ENCODE measurements at regions not wholly inside any gene's neighbourhood (a gene's known extent, or its start where the extent isn't known, plus 50 kb on each side); places are given as distances from the start of the nearest gene placed in this dataset.
A peak's percentile ranks its signal among the peaks of the same experiment; 100 is the strongest.

GRCh38 chr22:27201276-27201675, 543.9 kb downstream of the MIAT start:
- CTCF ChIA-PET: no interaction called here

DNA sequence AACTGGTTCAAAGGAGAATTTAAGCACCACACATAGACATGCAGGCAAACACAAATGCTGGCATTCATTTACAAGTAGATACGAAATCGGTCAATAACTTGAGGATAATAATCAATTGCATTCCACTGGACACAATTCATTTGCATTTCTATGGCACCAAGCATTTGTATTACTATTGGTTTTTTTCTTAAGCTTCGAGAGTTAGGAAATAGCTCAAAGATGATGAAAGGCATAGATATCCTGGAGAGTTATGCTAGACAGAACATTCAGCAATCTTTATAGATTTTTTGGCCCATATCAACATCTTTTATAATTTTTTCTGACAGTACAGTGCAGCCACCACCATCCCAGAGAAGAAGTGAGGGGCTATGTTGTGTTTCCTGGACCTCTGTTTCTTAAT, 544.4 kb downstream of the MIAT start:
- POLR2A ChIA-PET (ENCODE audit: low non-redundant PET): no interaction called here
- CTCF ChIA-PET: no interaction called here
- DNase-seq (ENCODE audit: low spot score): no peak
- Histone ChIP-seq H3K4me1 (ENCODE audit: insufficient read depth, low read length, poor library complexity, severe bottlenecking) (peaks cover 8% of the 10 kb centered on the region), H3K9me3 (ENCODE audit: low read depth, low read length, poor library complexity, severe bottlenecking) (no peaks in the 10 kb centered on the region), H3K27me3 (replicated peaks; ENCODE audit: insufficient read depth, low read depth, low read length, poor library complexity) (no peaks in the 10 kb centered on the region), H3K36me3 (ENCODE audit: insufficient read depth, low read length, poor library complexity, severe bottlenecking) (no peaks in the 10 kb centered on the region), H3K4me3 (ENCODE audit: low read depth, low read length, poor library complexity, severe bottlenecking) (no peak overlapping the region), H3K27ac (ENCODE audit: low read depth, low read length, poor library complexity, severe bottlenecking) (peak overlapping the region; percentile 61)
- TF ChIP-seq, protein P1, sequence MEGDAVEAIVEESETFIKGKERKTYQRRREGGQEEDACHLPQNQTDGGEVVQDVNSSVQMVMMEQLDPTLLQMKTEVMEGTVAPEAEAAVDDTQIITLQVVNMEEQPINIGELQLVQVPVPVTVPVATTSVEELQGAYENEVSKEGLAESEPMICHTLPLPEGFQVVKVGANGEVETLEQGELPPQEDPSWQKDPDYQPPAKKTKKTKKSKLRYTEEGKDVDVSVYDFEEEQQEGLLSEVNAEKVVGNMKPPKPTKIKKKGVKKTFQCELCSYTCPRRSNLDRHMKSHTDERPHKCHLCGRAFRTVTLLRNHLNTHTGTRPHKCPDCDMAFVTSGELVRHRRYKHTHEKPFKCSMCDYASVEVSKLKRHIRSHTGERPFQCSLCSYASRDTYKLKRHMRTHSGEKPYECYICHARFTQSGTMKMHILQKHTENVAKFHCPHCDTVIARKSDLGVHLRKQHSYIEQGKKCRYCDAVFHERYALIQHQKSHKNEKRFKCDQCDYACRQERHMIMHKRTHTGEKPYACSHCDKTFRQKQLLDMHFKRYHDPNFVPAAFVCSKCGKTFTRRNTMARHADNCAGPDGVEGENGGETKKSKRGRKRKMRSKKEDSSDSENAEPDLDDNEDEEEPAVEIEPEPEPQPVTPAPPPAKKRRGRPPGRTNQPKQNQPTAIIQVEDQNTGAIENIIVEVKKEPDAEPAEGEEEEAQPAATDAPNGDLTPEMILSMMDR (conservative IDR thresholded peaks at IDR 0.05; ENCODE audit: low read depth, low read length): no peak
- TF ChIP-seq EZH2 (IDR thresholded peaks at IDR 0.05; ENCODE audit: borderline replicate concordance, low read depth, low read length, poor library complexity, severe bottlenecking): no peak
- BruUV-seq (replicated peaks): no TSS peak
- intact Hi-C loops (cut with micrococcal nuclease; ENCODE audit: unreplicated experiment): no loop called here

More at GRCh38 chr22:27201276-27201675, 543.9 kb downstream of the MIAT start:
- POLR2A ChIA-PET (ENCODE audit: low non-redundant PET): no interaction called here
- intact Hi-C loops (cut with micrococcal nuclease; ENCODE audit: unreplicated experiment): no loop called here
- no peak overlapping the region for H3K4me3 ChIP-seq (ENCODE audit: low read depth, low read length, poor library complexity, severe bottlenecking)
- no peak for TF ChIP-seq EZH2 (IDR thresholded peaks at IDR 0.05; ENCODE audit: borderline replicate concordance, low read depth, low read length, poor library complexity, severe bottlenecking)
- TF ChIP-seq, protein P1 (conservative IDR thresholded peaks at IDR 0.05; ENCODE audit: low read depth, low read length): no peak
- no peak overlapping the region for H3K27ac ChIP-seq (ENCODE audit: low read depth, low read length, poor library complexity, severe bottlenecking)
- no peaks in the 10 kb centered on the region for H3K27me3 ChIP-seq (replicated peaks; ENCODE audit: insufficient read depth, low read depth, low read length, poor library complexity)
- no peak for DNase-seq (ENCODE audit: low spot score)
- no TSS peak for BruUV-seq (replicated peaks)
- no peaks in the 10 kb centered on the region for H3K9me3 ChIP-seq (ENCODE audit: low read depth, low read length, poor library complexity, severe bottlenecking)
- no peaks in the 10 kb centered on the region for H3K36me3 ChIP-seq (ENCODE audit: insufficient read depth, low read length, poor library complexity, severe bottlenecking)
- H3K4me1 ChIP-seq (ENCODE audit: insufficient read depth, low read length, poor library complexity, severe bottlenecking): peaks cover 8% of the 10 kb centered on the region

DNA sequence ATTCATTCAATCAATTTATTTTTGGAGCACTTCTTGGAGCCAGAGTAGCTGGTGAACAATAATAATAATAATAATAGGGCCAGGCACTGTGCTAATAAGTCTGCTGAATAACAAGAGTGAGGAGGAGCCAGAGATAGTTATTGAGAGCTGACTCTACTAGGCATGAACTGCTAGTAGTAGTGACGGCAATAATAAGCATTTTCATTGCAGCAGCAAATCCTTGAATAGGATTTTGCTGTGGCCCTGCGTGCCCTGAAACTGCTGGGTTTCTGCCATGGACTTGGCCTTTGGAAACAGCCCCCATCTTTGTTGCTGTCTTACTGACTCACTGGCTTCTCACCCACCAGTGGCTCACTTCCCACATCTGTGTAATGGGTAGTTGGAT, 545.9 kb downstream of the MIAT start:
- no TSS peak for BruUV-seq (replicated peaks)
- intact Hi-C loops (cut with micrococcal nuclease; ENCODE audit: unreplicated experiment): no loop called here
- CTCF ChIA-PET: no interaction called here
- Histone ChIP-seq H3K4me1 (ENCODE audit: insufficient read depth, low read length, poor library complexity, severe bottlenecking) (peaks cover 8% of the 10 kb centered on the region), H3K9me3 (ENCODE audit: low read depth, low read length, poor library complexity, severe bottlenecking) (no peaks in the 10 kb centered on the region), H3K36me3 (ENCODE audit: insufficient read depth, low read length, poor library complexity, severe bottlenecking) (no peaks in the 10 kb centered on the region), H3K27ac (ENCODE audit: low read depth, low read length, poor library complexity, severe bottlenecking) (peak overlapping the region; percentile 46), H3K4me3 (ENCODE audit: low read depth, low read length, poor library complexity, severe bottlenecking) (no peak overlapping the region), H3K27me3 (replicated peaks; ENCODE audit: insufficient read depth, low read depth, low read length, poor library complexity) (no peaks in the 10 kb centered on the region)
- DNase-seq (ENCODE audit: low spot score): no peak
- TF ChIP-seq, protein P1 (conservative IDR thresholded peaks at IDR 0.05; ENCODE audit: low read depth, low read length): no peak
- TF ChIP-seq EZH2 (IDR thresholded peaks at IDR 0.05; ENCODE audit: borderline replicate concordance, low read depth, low read length, poor library complexity, severe bottlenecking): no peak
- POLR2A ChIA-PET (ENCODE audit: low non-redundant PET): no interaction called here

Measured in A673 (cell line).